OCI-LY3 (cell line): ENCODE measurements at regions not wholly inside any gene's neighbourhood (a gene's known extent, or its start where the extent isn't known, plus 50 kb on each side); places are given as distances from the start of the nearest gene placed in this dataset.

Source experiments
- H2AFZ ChIP-seq: fragments of 200-600, 300-600 bp; shearing (Covaris generic); 2 replicates; pipeline ENCODE4 v1.6.0; 2014; ENCODE audit warnings: antibody characterized with exemption, low read depth, low read length
- H3K27ac ChIP-seq: fragments of 200-600, 300-600 bp; sonication (generic); 2 replicates; pipeline ENCODE4 v1.5.1; 2014; ENCODE audit warnings: mild to moderate bottlenecking, low read length, moderate library complexity, mixed read lengths
- H3K27me3 ChIP-seq: fragments of 200-600, 300-600 bp; sonication (generic); 2 replicates; pipeline ENCODE4 v1.6.1; 2014; ENCODE audit warnings: low read depth, low read length, mixed read lengths
- H3K36me3 ChIP-seq: fragments of 200-600, 300-600 bp; sonication (generic); replicated peaks from 2 replicates; pipeline ENCODE3; 2014; ENCODE audit warnings: low read depth, low read length, mixed read lengths
- H3K4me1 ChIP-seq: fragments of 300-600, 200-600 bp; sonication (generic); 2 replicates; pipeline ENCODE4 v1.6.1; 2014; ENCODE audit warnings: low read length, mixed read lengths
- H3K4me2 ChIP-seq: fragments of 200-600, 300-600 bp; sonication (generic); 2 replicates; pipeline ENCODE4 v1.6.1; 2014; ENCODE audit warnings: low read length, mixed read lengths
- H3K4me3 ChIP-seq: fragments of 300-600, 200-600 bp; sonication (generic); 2 replicates; pipeline ENCODE4 v1.5.1; 2014; ENCODE audit warnings: antibody characterized with exemption, mild to moderate bottlenecking, low read length, moderate library complexity
- H3K79me2 ChIP-seq: fragments of 300-600, 200-600 bp; shearing (Covaris generic); 2 replicates; pipeline ENCODE4 v1.6.1; 2014; ENCODE audit warnings: mild to moderate bottlenecking, low read length, mixed read lengths
- H3K9ac ChIP-seq: fragments of 300-600, 200-600 bp; shearing (Covaris generic); 2 replicates; pipeline ENCODE4 v1.6.0; 2014; ENCODE audit warnings: mild to moderate bottlenecking, low read length, moderate library complexity
- H3K9me3 ChIP-seq: fragments of 200-600, 300-600 bp; shearing (Covaris generic); 2 replicates; pipeline ENCODE4 v1.6.1; 2014; ENCODE audit warnings: low read length, mixed read lengths; ENCODE audit not compliant: insufficient read depth
- H4K20me1 ChIP-seq: fragments of 200-600, 300-600 bp; sonication (generic); 2 replicates; pipeline ENCODE4 v1.6.1; 2016; ENCODE audit warnings: low read length, mixed read lengths; ENCODE audit not compliant: insufficient read depth
- EZH2phosphoT487 ChIP-seq: fragments of 200-600 bp; shearing (Covaris generic); IDR thresholded peaks from 2 replicates; pipeline ENCODE4 v1.6.1; 2018; ENCODE audit warnings: antibody characterized with exemption, mixed run types, low read depth
- TF ChIP-seq, protein P1 (sequence below): fragments of 200-600, 300-600 bp; sonication (generic); IDR thresholded peaks from 2 replicates; pipeline ENCODE4 v1.5.1; 2014; ENCODE audit warnings: antibody characterized with exemption, low read length, low read depth

DNA sequence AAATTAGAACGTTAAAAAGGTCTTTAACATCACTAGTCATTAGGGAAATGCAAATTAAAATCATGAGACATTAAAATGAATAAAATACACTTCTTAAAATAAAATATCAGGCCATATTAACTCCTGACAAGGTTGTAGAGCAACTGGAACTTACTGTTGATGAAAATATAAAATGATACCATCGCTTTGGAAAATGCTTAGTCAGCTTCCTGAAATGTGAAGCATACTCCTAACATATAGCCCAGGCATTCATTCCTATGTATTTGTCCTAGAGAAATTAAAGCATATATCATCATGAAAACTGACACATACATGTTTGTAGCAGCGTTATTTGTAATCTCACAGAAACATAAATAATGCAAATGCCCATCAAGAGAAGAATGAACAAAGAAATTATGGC, 211.5 kb upstream of the CHRM3 start:
- Histone ChIP-seq H3K27ac (no peak overlapping the region), H3K4me2 (no peak overlapping the region), H3K36me3 (no peaks in the 10 kb centered on the region), H3K4me3 (no peak overlapping the region), H3K4me1 (no peaks in the 10 kb centered on the region), H4K20me1 (no peaks in the 10 kb centered on the region), H3K9ac (no peak overlapping the region), H3K79me2 (no peaks in the 10 kb centered on the region), H2AFZ (no peak overlapping the region), H3K27me3 (no peaks in the 10 kb centered on the region), H3K9me3 (no peaks in the 10 kb centered on the region)
- TF ChIP-seq, protein P1, sequence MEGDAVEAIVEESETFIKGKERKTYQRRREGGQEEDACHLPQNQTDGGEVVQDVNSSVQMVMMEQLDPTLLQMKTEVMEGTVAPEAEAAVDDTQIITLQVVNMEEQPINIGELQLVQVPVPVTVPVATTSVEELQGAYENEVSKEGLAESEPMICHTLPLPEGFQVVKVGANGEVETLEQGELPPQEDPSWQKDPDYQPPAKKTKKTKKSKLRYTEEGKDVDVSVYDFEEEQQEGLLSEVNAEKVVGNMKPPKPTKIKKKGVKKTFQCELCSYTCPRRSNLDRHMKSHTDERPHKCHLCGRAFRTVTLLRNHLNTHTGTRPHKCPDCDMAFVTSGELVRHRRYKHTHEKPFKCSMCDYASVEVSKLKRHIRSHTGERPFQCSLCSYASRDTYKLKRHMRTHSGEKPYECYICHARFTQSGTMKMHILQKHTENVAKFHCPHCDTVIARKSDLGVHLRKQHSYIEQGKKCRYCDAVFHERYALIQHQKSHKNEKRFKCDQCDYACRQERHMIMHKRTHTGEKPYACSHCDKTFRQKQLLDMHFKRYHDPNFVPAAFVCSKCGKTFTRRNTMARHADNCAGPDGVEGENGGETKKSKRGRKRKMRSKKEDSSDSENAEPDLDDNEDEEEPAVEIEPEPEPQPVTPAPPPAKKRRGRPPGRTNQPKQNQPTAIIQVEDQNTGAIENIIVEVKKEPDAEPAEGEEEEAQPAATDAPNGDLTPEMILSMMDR = no peak
- TF ChIP-seq EZH2phosphoT487 = no peak

DNA sequence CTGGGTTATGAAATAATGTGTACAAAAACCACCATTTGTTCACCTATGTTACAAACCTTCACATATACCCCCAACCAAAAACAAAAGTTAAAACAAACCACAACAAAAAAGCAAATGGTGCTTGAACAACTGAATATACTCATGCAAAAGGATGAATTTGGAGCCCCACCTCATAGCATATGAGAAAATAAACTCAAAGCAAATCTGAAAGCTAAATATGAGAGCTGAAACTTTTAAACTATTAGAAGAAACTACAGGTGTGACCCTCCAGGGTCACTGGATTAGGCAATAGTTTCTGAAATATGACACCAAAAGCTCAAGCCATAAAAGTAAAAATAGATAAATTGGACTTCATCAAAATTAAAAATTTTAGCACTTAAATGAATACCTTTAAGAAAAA, 215.5 kb upstream of the CHRM3 start:
- Histone ChIP-seq H3K36me3 (no peaks in the 10 kb centered on the region), H4K20me1 (no peaks in the 10 kb centered on the region), H3K9me3 (no peaks in the 10 kb centered on the region), H2AFZ (no peak overlapping the region), H3K4me3 (no peak overlapping the region), H3K27me3 (no peaks in the 10 kb centered on the region), H3K27ac (no peak overlapping the region), H3K4me1 (no peaks in the 10 kb centered on the region), H3K9ac (no peak overlapping the region), H3K4me2 (no peak overlapping the region), H3K79me2 (no peaks in the 10 kb centered on the region)
- TF ChIP-seq EZH2phosphoT487 = no peak
- TF ChIP-seq, protein P1 = no peak

DNA sequence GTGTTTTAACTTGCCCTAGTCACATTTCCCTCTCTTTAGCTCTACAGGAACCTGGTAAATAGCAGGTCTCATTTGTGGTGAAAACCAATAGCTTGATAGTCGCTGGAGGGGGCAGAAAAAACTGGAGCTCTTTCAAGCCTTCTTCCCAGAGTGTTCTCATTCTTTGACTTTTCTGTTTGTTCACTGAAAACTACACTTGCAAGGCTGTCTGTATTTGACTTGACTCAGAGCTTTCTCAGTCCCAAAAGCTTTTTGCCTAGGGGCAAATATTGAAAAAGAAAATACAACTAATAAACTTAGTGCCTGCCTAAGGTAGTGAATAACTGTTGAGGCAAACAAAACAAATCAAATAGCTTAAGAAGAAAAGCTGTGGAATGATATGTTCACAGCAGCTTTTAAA, 217.1 kb upstream of the CHRM3 start:
- H3K4me2 ChIP-seq = no peak overlapping the region
- no peak overlapping the region for H3K4me3 ChIP-seq
- TF ChIP-seq, protein P1 = no peak
- TF ChIP-seq EZH2phosphoT487 = no peak
- H3K9me3 ChIP-seq = no peaks in the 10 kb centered on the region
- H3K4me1 ChIP-seq = peaks cover 4% of the 10 kb centered on the region; the same call in 1 of the 2 replicates
- H3K79me2 ChIP-seq = no peaks in the 10 kb centered on the region
- H3K9ac ChIP-seq = no peak overlapping the region
- H4K20me1 ChIP-seq = no peaks in the 10 kb centered on the region
- H2AFZ ChIP-seq = no peak overlapping the region
- no peaks in the 10 kb centered on the region for H3K27me3 ChIP-seq
- H3K27ac ChIP-seq = no peak overlapping the region
- no peaks in the 10 kb centered on the region for H3K36me3 ChIP-seq

DNA sequence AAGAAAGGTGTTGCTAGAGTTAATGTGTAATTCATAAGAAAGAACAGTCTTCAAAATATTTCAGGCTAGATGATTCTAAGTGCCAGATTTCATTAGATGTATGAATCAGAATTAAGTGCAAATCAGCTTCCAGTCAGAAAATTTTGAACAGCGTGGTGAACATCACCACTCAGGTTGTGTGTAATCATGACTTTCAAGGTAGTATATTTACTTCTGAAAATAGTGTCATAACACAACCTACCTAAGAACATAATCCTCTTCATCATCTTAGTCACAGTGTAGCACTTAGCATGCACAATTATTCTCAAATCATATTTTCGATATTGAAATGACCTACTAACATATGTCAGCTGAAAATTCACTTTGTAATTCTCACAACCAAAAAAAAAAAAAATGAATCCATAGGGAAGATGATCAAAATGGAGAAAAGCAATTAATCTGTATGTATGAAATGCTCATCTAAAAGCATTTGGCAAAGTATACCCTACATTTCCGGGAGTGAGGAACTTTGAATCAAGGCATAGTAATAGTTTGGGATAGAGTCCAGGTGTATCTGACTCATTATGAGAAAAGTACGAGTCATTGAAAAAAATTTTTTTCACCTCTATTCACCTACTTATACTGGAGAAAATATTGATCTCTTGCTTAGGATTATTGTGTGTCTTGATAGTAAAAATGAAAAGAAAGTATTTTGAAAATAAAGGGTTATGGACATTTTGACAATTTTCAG, 221.8 kb upstream of the CHRM3 start:
- Histone ChIP-seq H3K4me2 (no peak overlapping the region), H2AFZ (no peak overlapping the region), H3K79me2 (no peaks in the 10 kb centered on the region), H3K27me3 (no peaks in the 10 kb centered on the region), H3K36me3 (no peaks in the 10 kb centered on the region), H3K9ac (no peak overlapping the region), H3K4me3 (no peak overlapping the region), H4K20me1 (no peaks in the 10 kb centered on the region), H3K9me3 (no peaks in the 10 kb centered on the region), H3K27ac (no peak overlapping the region), H3K4me1 (peaks cover 4% of the 10 kb centered on the region; the same call in 1 of the 2 replicates)
- TF ChIP-seq, protein P1 = no peak
- TF ChIP-seq EZH2phosphoT487 = no peak
